ENCODE measurements at regions not wholly inside any gene's neighbourhood (a gene's known extent, or its start where the extent isn't known, plus 50 kb on each side); places are given as distances from the start of the nearest gene placed in this dataset.
"Not testable (repeated sequence)": the region's sequence is repeated elsewhere in the genome, so short reads cannot be mapped to it uniquely, and the experiment has no call there.

DNA sequence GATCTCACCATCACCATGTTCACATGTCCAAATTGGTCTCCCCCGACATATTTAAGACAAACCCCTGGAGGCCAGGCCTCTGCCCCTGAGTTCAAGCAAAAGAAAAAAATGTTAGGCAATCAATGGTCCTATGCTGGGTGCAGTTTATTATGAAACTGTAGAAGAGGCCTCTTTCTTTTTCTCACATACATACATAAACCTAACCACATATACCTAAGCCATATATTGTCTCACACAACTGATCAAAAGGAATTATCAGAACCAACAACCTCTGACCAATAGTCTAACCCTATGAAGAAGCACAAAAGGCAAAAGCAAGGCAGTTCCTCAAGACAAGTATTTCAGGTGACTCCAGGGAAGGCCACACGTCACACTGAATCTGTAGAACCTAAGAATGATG lies 49.9 kb downstream of the ILRUN start:
- Histone ChIP-seq H3K4me3 (ENCODE audit: low read length in 2 of 2) (no peak overlapping the region), H3K9me3 (ENCODE audit: control insufficient read depth in 2 of 2, low read length in 2 of 2) (no peaks in the 10 kb centered on the region), H3K4me1 (ENCODE audit: control insufficient read depth, insufficient read depth, low read length) (peaks cover 4% of the 10 kb centered on the region), H3K27ac (ENCODE audit: low read length) (no peak overlapping the region), H3K36me3 (ENCODE audit: control insufficient read depth in 2 of 2, insufficient read depth in 2 of 2, low read length in 2 of 2) (peaks cover 6 to 9% of the 10 kb centered on the region in 2 donors), H3K9ac (ENCODE audit: low read length in 2 of 2) (no peak overlapping the region), H3K27me3 (ENCODE audit: control insufficient read depth in 1 of 2, insufficient read depth in 2 of 2, low read length in 2 of 2) (no peaks in the 10 kb centered on the region)

DNA sequence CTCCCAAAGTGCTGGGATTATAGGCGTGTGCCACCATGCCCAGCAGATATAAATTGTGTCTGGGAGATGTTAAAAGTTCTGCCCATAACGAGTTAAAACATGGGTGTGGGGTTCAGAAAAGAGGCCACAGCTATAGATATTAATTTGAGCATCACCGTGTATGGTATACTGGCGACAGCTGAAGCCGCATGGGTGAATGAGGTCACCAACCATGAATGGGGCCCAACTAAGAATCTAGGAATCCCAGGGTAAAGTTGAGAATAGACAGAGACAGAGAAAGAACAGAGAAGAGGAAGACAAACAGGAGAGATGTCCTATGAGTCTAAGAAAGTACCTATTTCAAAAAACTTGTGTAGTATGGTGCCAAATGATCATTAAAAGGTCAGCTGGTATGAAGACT lies 50.9 kb downstream of the ILRUN start:
- Histone ChIP-seq H3K9me3 (ENCODE audit: control insufficient read depth in 2 of 2, low read length in 2 of 2) (no peaks in the 10 kb centered on the region), H3K27me3 (ENCODE audit: control insufficient read depth in 1 of 2, insufficient read depth in 2 of 2, low read length in 2 of 2) (no peaks in the 10 kb centered on the region), H3K4me3 (ENCODE audit: low read length in 2 of 2) (no peak overlapping the region), H3K27ac (ENCODE audit: low read length) (no peak overlapping the region), H3K4me1 (ENCODE audit: control insufficient read depth, insufficient read depth, low read length) (peaks cover under 1% of the 10 kb centered on the region), H3K36me3 (ENCODE audit: control insufficient read depth in 2 of 2, insufficient read depth in 2 of 2, low read length in 2 of 2) (peaks cover 6 to 9% of the 10 kb centered on the region in 2 donors), H3K9ac (ENCODE audit: low read length in 2 of 2) (no peak overlapping the region)

DNA sequence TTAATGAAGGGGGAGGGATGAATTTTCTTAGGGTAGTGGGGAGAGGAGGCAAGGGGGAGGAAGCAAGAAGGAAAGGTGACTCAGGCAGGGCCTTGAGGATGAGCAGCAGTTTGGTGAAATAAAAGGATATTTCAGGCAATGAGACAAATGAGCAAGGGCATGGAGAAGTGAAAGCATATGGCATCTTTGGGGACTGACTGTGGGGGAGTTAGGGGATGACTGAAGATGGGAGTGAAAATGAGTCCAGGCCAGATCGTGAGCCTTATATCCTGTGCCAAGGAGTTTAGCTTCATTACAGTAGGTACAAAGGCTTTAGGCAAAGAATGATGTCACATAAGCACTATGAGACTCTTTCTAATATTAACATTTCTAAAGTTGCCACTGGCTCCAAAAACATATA lies 51.9 kb downstream of the ILRUN start:
- Histone ChIP-seq H3K27me3 (ENCODE audit: control insufficient read depth in 1 of 2, insufficient read depth in 2 of 2, low read length in 2 of 2) (no peaks in the 10 kb centered on the region), H3K36me3 (ENCODE audit: control insufficient read depth in 2 of 2, insufficient read depth in 2 of 2, low read length in 2 of 2) (peaks cover 6 to 9% of the 10 kb centered on the region in 2 donors), H3K9me3 (ENCODE audit: control insufficient read depth in 2 of 2, low read length in 2 of 2) (no peaks in the 10 kb centered on the region), H3K4me3 (ENCODE audit: low read length in 2 of 2) (no peak overlapping the region), H3K27ac (ENCODE audit: low read length) (no peak overlapping the region), H3K4me1 (ENCODE audit: control insufficient read depth, insufficient read depth, low read length) (no peaks in the 10 kb centered on the region), H3K9ac (ENCODE audit: low read length in 2 of 2) (no peak overlapping the region)

DNA sequence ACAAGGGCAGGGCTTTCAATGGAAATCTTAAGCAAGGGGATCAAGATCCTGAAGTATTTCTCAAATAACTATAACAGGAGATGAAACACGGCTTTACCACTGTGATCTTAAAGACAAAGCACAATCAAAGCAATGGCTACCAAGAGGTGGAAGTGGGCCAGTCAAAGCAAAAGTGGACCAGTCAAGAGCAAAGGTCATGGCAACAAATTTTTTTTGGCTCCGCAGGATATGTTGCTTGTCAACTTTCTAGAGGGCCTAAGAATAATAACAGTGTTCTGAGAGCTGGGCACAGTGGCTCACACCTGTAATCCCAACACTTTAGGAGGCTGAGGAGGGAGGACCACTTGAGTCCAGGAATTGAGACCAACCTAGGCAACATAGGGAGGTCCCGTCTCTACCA lies 54.1 kb downstream of the ILRUN start:
- Histone ChIP-seq H3K9me3 (ENCODE audit: control insufficient read depth in 2 of 2, low read length in 2 of 2) (no peaks in the 10 kb centered on the region), H3K9ac (ENCODE audit: low read length in 2 of 2) (no peak overlapping the region), H3K27me3 (ENCODE audit: control insufficient read depth in 1 of 2, insufficient read depth in 2 of 2, low read length in 2 of 2) (no peaks in the 10 kb centered on the region), H3K4me3 (ENCODE audit: low read length in 2 of 2) (no peak overlapping the region), H3K27ac (ENCODE audit: low read length) (no peak overlapping the region), H3K4me1 (ENCODE audit: control insufficient read depth, insufficient read depth, low read length) (no peaks in the 10 kb centered on the region), H3K36me3 (ENCODE audit: control insufficient read depth in 2 of 2, insufficient read depth in 2 of 2, low read length in 2 of 2) (peaks cover 6 to 9% of the 10 kb centered on the region in 2 donors)

DNA sequence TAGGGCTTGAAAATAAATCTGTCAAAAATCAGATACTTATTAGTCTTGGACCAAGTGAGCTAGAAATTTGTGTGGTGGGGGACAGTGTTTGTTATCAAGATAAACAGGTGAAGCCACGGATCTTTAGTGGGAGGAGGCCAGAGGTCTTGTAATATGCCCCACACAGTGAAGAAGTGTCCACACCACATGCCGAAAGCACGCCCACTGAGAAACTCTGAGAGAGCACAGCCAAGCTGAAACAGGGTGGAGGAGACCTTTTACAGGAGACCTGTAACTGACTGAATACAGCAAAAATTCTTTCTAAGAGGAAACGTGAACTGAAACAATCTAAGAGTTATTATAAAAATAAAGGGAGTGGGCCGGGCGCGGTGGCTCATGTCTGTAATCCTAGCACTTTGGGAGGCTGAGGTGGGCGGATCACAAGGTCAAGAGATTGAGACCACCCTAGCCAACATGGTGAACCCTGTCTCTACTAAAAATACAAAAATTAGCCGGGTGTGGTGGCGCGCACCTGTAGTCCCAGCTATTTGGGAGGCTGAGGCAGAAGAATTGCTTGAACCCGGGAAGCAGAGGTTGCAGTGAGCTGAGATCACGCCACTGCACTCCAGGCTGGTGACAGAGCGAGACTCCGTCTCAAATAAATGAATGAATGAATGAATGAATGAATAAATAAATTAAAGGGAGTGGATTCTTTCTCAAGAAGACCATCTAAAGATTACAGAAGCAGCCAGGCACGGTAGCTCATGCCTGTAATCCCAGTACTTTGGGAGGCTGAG lies 56.3 kb downstream of the ILRUN start:
- not testable (repeated sequence) for H3K27me3 ChIP-seq (ENCODE audit: control insufficient read depth in 1 of 2, insufficient read depth in 2 of 2, low read length in 2 of 2); H3K4me1 ChIP-seq (ENCODE audit: control insufficient read depth, insufficient read depth, low read length); H3K9me3 ChIP-seq (ENCODE audit: control insufficient read depth in 2 of 2, low read length in 2 of 2); H3K4me3 ChIP-seq (ENCODE audit: low read length in 2 of 2); H3K27ac ChIP-seq (ENCODE audit: low read length); H3K9ac ChIP-seq (ENCODE audit: low read length in 2 of 2); H3K36me3 ChIP-seq (ENCODE audit: control insufficient read depth in 2 of 2, insufficient read depth in 2 of 2, low read length in 2 of 2)

DNA sequence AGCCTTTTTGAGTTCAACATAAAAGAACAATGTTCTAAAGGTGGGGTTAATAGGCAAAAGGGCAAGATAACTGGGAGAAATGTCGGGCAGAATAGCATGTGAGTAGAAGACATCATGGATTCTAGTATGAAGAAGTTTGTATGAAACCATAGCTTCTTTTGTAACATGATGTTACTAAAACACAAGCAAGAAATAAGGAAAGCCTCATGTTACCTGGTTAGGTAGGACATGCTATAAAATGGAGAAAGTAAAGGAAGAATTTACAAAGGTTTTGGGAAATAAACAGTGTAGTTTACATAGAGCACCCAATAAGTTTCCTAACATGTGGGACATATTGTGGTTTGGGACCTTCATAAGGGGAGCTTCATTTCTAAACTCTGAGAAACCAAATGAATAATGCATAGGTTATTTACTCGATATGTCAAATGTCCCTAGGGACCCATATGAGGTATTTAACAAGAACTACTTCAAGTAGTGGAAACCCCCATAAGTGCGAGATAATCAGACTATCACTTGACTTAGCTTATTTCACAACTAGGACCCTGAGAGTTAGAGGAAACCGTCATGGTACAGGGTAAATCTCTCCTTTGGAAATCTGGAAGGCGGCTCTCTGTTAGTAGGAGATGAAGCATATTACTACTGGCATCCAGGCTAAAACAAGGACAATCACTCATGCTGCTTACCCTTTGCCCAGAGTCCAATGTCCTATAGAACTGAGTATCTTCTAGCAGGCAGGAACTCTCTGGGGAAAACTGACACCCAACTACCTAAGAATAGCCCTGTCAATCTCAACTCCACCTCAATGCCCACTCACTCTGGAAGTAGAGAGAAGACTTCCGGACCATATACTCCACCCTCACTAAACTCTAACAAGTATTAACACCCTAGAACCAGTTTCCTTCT lies 57.5 kb downstream of the ILRUN start:
- H3K27me3 ChIP-seq (ENCODE audit: control insufficient read depth in 1 of 2, insufficient read depth in 2 of 2, low read length in 2 of 2) = no peaks in the 10 kb centered on the region
- no peak overlapping the region for H3K4me3 ChIP-seq (ENCODE audit: low read length in 2 of 2)
- H3K9me3 ChIP-seq (ENCODE audit: control insufficient read depth in 2 of 2, low read length in 2 of 2) = no peaks in the 10 kb centered on the region
- H3K27ac ChIP-seq (ENCODE audit: low read length) = no peak overlapping the region
- H3K4me1 ChIP-seq (ENCODE audit: control insufficient read depth, insufficient read depth, low read length) = no peaks in the 10 kb centered on the region
- H3K9ac ChIP-seq (ENCODE audit: low read length in 2 of 2) = no peak overlapping the region
- peaks cover 0 to 2% of the 10 kb centered on the region in 2 donors for H3K36me3 ChIP-seq (ENCODE audit: control insufficient read depth in 2 of 2, insufficient read depth in 2 of 2, low read length in 2 of 2)

DNA sequence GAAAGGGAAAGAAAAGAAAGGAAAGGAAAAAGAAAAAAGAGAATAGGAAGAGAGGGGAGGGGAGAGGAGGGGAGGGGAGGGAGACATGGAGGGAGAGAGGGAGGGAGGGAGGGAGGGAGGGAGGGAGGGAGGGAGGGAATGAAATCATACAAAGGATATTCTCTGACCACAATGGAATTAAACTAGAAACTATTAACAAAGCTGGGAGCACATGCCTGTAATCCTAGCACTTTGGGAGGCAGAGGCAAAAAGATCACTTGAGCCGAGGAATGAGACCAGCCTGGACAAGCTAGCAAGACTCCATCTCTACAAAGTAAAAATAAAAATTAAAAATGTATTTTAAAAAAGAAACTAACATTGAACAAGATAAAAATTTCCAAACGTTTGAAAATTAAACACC lies 62.8 kb downstream of the ILRUN start:
- H3K36me3 ChIP-seq (ENCODE audit: control insufficient read depth in 2 of 2, insufficient read depth in 2 of 2, low read length in 2 of 2) = peaks cover 0 to 2% of the 10 kb centered on the region in 2 donors
- H3K9me3 ChIP-seq (ENCODE audit: control insufficient read depth in 2 of 2, low read length in 2 of 2) = no peaks in the 10 kb centered on the region
- no peaks in the 10 kb centered on the region for H3K4me1 ChIP-seq (ENCODE audit: control insufficient read depth, insufficient read depth, low read length)
- no peak overlapping the region for H3K4me3 ChIP-seq (ENCODE audit: low read length in 2 of 2)
- H3K9ac ChIP-seq (ENCODE audit: low read length in 2 of 2) = no peak overlapping the region
- no peak overlapping the region for H3K27ac ChIP-seq (ENCODE audit: low read length)
- no peaks in the 10 kb centered on the region for H3K27me3 ChIP-seq (ENCODE audit: control insufficient read depth in 1 of 2, insufficient read depth in 2 of 2, low read length in 2 of 2)

DNA sequence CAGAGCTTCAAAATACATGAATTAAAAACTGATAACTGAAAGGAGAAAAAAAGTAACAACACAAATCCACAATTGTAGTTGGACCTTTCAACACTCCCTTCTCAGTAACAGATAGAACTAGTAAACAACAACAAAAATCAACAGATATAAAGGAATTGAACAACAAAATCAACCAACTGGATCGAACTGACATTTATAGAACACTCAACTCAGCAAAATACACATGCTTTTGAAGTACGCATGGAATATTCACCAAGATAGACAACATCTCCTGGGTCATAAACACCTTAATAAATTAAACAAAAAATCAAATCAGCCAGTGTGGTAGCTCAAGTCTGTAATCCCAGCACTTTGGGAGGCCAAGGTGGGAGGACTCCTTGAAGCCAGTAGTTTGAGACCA lies 63.3 kb downstream of the ILRUN start:
- Histone ChIP-seq H3K4me1 (ENCODE audit: control insufficient read depth, insufficient read depth, low read length) (no peaks in the 10 kb centered on the region), H3K4me3 (ENCODE audit: low read length in 2 of 2) (no peak overlapping the region)

DNA sequence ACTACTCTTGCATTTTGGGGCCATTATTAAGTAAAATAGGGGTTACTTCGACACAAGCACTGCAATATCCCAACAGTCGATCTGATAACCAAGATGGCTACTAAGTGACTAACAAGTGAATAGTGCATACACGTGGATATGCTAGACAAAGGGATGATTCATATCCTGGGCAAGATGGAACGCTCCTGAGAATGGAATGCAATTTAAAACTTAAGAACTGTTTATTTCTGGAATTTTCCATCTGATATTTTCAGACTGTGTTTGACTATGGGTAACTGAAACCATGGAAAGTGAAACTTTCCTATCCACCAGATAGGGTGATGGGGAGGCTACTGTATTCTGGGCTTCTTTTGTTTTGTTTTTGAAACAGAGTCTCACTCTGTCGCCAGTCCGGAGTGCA lies 66.5 kb downstream of the ILRUN start:
- H3K4me1 ChIP-seq (ENCODE audit: control insufficient read depth, insufficient read depth, low read length) = no peaks in the 10 kb centered on the region
- no peaks in the 10 kb centered on the region for H3K27me3 ChIP-seq (ENCODE audit: control insufficient read depth in 1 of 2, insufficient read depth in 2 of 2, low read length in 2 of 2)
- no peak overlapping the region for H3K27ac ChIP-seq (ENCODE audit: low read length)
- no peak overlapping the region for H3K4me3 ChIP-seq (ENCODE audit: low read length in 2 of 2)
- no peaks in the 10 kb centered on the region for H3K9me3 ChIP-seq (ENCODE audit: control insufficient read depth in 2 of 2, low read length in 2 of 2)
- H3K9ac ChIP-seq (ENCODE audit: low read length in 2 of 2) = no peak overlapping the region
- peaks cover 0 to 4% of the 10 kb centered on the region in 2 donors for H3K36me3 ChIP-seq (ENCODE audit: control insufficient read depth in 2 of 2, insufficient read depth in 2 of 2, low read length in 2 of 2)

More for the DNA sequence above, 63.3 kb downstream of the ILRUN start:
- Histone ChIP-seq H3K9me3 (ENCODE audit: control insufficient read depth in 2 of 2, low read length in 2 of 2) (no peaks in the 10 kb centered on the region), H3K27me3 (ENCODE audit: control insufficient read depth in 1 of 2, insufficient read depth in 2 of 2, low read length in 2 of 2) (no peaks in the 10 kb centered on the region), H3K36me3 (ENCODE audit: control insufficient read depth in 2 of 2, insufficient read depth in 2 of 2, low read length in 2 of 2) (peaks cover 0 to 2% of the 10 kb centered on the region in 2 donors), H3K27ac (ENCODE audit: low read length) (no peak overlapping the region), H3K9ac (ENCODE audit: low read length in 2 of 2) (no peak overlapping the region)

DNA sequence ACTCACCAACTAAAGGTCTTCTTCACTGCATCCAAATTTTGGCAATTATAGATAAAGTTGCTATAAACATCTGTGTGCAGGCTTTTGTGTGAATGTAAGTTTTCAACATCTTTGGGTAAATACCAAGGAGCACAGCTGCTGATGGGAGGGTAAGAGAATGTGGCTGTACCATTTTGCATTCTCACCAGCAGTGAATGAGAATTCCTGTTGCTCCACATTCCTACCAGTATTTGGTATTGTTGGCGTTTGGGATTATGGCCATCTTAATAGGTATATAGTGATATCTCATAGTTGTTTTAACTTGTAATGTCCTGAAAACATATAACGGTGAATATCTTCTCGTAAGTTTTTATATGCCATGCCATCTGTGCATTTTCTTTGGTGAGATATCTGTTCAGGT lies 69.3 kb downstream of the ILRUN start:
- no peak overlapping the region for H3K27ac ChIP-seq (ENCODE audit: low read length)

More for the DNA sequence above, 69.3 kb downstream of the ILRUN start:
- Histone ChIP-seq H3K9ac (ENCODE audit: low read length in 2 of 2) (no peak overlapping the region), H3K4me1 (ENCODE audit: control insufficient read depth, insufficient read depth, low read length) (no peaks in the 10 kb centered on the region), H3K9me3 (ENCODE audit: control insufficient read depth in 2 of 2, low read length in 2 of 2) (no peaks in the 10 kb centered on the region), H3K4me3 (ENCODE audit: low read length in 2 of 2) (no peak overlapping the region), H3K36me3 (ENCODE audit: control insufficient read depth in 2 of 2, insufficient read depth in 2 of 2, low read length in 2 of 2) (peaks cover 0 to 4% of the 10 kb centered on the region in 2 donors), H3K27me3 (ENCODE audit: control insufficient read depth in 1 of 2, insufficient read depth in 2 of 2, low read length in 2 of 2) (no peaks in the 10 kb centered on the region)

All from stomach smooth muscle (tissue), 2 donors.